GM23338 (cell line): ENCODE measurements at regions not wholly inside any gene's neighbourhood (a gene's known extent, or its start where the extent isn't known, plus 50 kb on each side); places are given as distances from the start of the nearest gene placed in this dataset.

Experiments
- ATAC-seq: fragments of 200-7000 bp; cut with Tn5 transposase; 3 replicates; pipeline ENCODE4 v1.9.1; 2020
- DNase-seq: peaks from one replicate; pipeline ENCODE4 v3.0.0-alpha.2; 2015; ENCODE audit warnings: low spot score
- H2AFZ ChIP-seq: fragments of 200-600 bp; sonication (generic); 2 replicates; pipeline ENCODE4 v1.8.0; 2016; ENCODE audit warnings: antibody characterized with exemption, mild to moderate bottlenecking, moderate library complexity
- H3F3A ChIP-seq: fragments of 200-600 bp; sonication (generic); replicated peaks from 2 replicates; pipeline ENCODE4 v1.8.0; 2017; ENCODE audit warnings: antibody characterized with exemption, mixed run types, low read depth
- H3K27ac ChIP-seq: fragments of 200-600 bp; sonication (generic); 2 replicates; pipeline ENCODE4 v1.6.1; 2016; ENCODE audit warnings: low read depth
- H3K27me3 ChIP-seq: fragments of 200-600 bp; sonication (generic); 2 replicates; pipeline ENCODE4 v1.8.0; 2016; ENCODE audit warnings: mild to moderate bottlenecking, mixed run types, moderate library complexity; ENCODE audit not compliant: insufficient read depth
- H3K36me3 ChIP-seq: fragments of 200-600 bp; sonication (generic); 2 replicates; pipeline ENCODE4 v1.8.0; 2016; ENCODE audit warnings: mild to moderate bottlenecking; ENCODE audit not compliant: insufficient read depth
- H3K4me1 ChIP-seq: fragments of 200-600 bp; sonication (generic); 2 replicates; pipeline ENCODE4 v1.8.0; 2016; ENCODE audit warnings: mild to moderate bottlenecking, moderate library complexity; ENCODE audit not compliant: insufficient read depth
- H3K4me2 ChIP-seq: fragments of 200-600 bp; sonication (generic); 2 replicates; pipeline ENCODE4 v1.7.1; 2017; ENCODE audit warnings: mixed run types
- H3K4me3 ChIP-seq: fragments of 200-600 bp; sonication (generic); 2 replicates; pipeline ENCODE4 v1.6.1; 2016; ENCODE audit warnings: mixed run types
- H3K79me2 ChIP-seq: fragments of 200-600 bp; sonication (generic); replicated peaks from 2 replicates; pipeline ENCODE4 v1.8.0; 2017; ENCODE audit warnings: mild to moderate bottlenecking; ENCODE audit not compliant: insufficient read depth
- H3K9me2 ChIP-seq: fragments of 200-600 bp; sonication (generic); 2 replicates; pipeline ENCODE4 v1.8.0; 2017; ENCODE audit not compliant: insufficient read depth
- H4K20me1 ChIP-seq: fragments of 200-600 bp; sonication (generic); replicated peaks from 2 replicates; pipeline ENCODE4 v1.8.0; 2017; ENCODE audit warnings: mild to moderate bottlenecking; ENCODE audit not compliant: insufficient read depth
- H3K27ac Mint-ChIP-seq: 2 replicates; pipeline ENCODE4 v1.8.0; 2020; ENCODE audit warnings: inconsistent platforms, mild to moderate bottlenecking, moderate library complexity, mixed read lengths
- H3K27me3 Mint-ChIP-seq: 3 replicates; pipeline ENCODE4 v1.8.0; 2022; ENCODE audit warnings: low read depth, mild to moderate bottlenecking, moderate library complexity, mixed read lengths, inconsistent platforms; ENCODE audit not compliant: insufficient read depth, poor library complexity
- H3K36me3 Mint-ChIP-seq: 3 replicates; pipeline ENCODE4 v1.8.0; 2021; ENCODE audit warnings: low read depth, mild to moderate bottlenecking, inconsistent platforms, moderate library complexity, mixed read lengths
- H3K4me1 Mint-ChIP-seq: 3 replicates; pipeline ENCODE4 v1.8.0; 2020; ENCODE audit warnings: mild to moderate bottlenecking, inconsistent platforms, mixed read lengths
- H3K4me3 Mint-ChIP-seq: 3 replicates; pipeline ENCODE4 v1.8.0; 2021; ENCODE audit warnings: moderate library complexity, mild to moderate bottlenecking, inconsistent platforms, mixed read lengths
- H3K9me3 Mint-ChIP-seq: 3 replicates; pipeline ENCODE4 v1.8.0; 2020; ENCODE audit warnings: moderate library complexity, mild to moderate bottlenecking, inconsistent platforms, mixed read lengths
- CREB1 ChIP-seq: fragments of 250-450 bp; sonication (Bioruptor Pico); IDR thresholded peaks from 2 replicates; pipeline ENCODE4 v1.5.0; 2020; ENCODE audit warnings: low read depth, mild to moderate bottlenecking, moderate library complexity
- EZH2 ChIP-seq: fragments of 200-600 bp; sonication (generic); IDR thresholded peaks from one replicate; pipeline ENCODE4 v1.8.0; 2017; ENCODE audit warnings: antibody characterized with exemption, mild to moderate bottlenecking, low read depth; ENCODE audit not compliant: unreplicated experiment
- EZH2phosphoT487 ChIP-seq: fragments of 200-600 bp; sonication (generic); IDR thresholded peaks from one replicate; pipeline ENCODE4 v1.8.1; 2018; ENCODE audit warnings: antibody characterized with exemption; ENCODE audit not compliant: unreplicated experiment
- JUNB ChIP-seq: IDR thresholded peaks from one replicate; pipeline ENCODE4 v1.6.1; 2016; ENCODE audit warnings: antibody characterized with exemption; ENCODE audit not compliant: unreplicated experiment
- NANOG ChIP-seq: IDR thresholded peaks from 2 replicates; pipeline ENCODE4 v1.6.1; 2016; ENCODE audit warnings: antibody characterized with exemption, borderline replicate concordance
- POLR2AphosphoS5 ChIP-seq: IDR thresholded peaks from 2 replicates; pipeline ENCODE4 v1.6.1; 2016; ENCODE audit warnings: antibody characterized with exemption, low read depth
- STAT1 ChIP-seq: IDR thresholded peaks from one replicate; pipeline ENCODE4 v1.6.1; 2016; ENCODE audit warnings: antibody characterized with exemption; ENCODE audit not compliant: unreplicated experiment
- ZNF114 ChIP-seq: fragments of 250-450 bp; sonication (Bioruptor Pico); IDR thresholded peaks from 2 replicates; pipeline ENCODE4 v1.5.0; 2020; ENCODE audit warnings: mild to moderate bottlenecking, moderate library complexity
- ZNF331 ChIP-seq: fragments of 250-450 bp; sonication (Bioruptor Pico); IDR thresholded peaks from 2 replicates; pipeline ENCODE4 v1.5.0; 2020; ENCODE audit warnings: low read depth, mild to moderate bottlenecking, moderate library complexity
- TF ChIP-seq, protein P1 (sequence below): IDR thresholded peaks from 2 replicates; pipeline ENCODE4 v1.6.1; 2016; ENCODE audit warnings: antibody characterized with exemption
- TF ChIP-seq, protein P2 (sequence below): fragments of 250-450 bp; sonication (Bioruptor Pico); IDR thresholded peaks from 2 replicates; pipeline ENCODE4 v1.5.0; 2020; ENCODE audit warnings: mild to moderate bottlenecking, moderate library complexity

DNA sequence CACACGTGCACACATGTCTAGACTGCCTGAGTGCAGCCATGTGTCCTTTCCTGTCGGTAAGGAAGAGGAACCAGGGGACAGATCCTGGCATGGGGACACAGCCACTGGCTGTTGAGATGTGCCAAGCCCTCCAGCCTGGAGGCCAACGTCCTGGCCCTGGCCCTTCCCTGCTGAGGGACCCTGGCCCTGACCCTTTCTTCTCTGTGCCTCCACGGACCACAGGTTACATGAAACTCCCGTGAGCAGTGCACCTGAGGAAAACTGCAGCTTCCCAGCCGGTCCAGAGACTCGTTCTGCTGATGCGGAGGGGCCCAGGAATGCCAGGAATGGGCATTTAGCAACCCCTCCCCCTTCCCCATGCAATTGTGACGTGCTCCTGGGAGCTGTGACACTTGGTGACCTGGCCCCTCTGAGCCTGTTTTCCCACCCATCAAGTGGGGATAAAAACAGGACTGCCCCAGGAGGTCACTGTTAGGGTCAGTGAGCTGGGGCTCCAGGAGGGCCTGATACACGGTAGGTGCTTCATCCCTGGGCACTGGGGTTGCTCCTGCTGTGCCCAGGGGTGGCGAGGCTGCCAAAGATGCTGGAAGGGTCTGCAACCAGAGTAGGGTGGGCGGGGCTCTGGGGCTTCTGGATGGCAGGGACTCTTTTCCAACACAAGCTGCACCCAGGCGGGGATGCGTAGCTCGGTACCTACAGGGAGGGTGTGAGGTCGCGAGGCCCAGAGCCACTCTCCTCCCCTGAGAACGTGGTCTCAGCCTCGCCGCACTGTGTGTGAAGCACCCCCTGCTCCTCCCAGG, 151.5 kb downstream of the C9orf50 start:
- no peak overlapping the region for H3K27ac Mint-ChIP-seq
- Histone ChIP-seq H3K9me2 (no peaks in the 10 kb centered on the region), H3K36me3 (no peaks in the 10 kb centered on the region), H2AFZ (no peak overlapping the region), H3K4me2 (peak overlapping the region; percentile 27; the same call in 1 of the 2 replicates), H3K79me2 (no peaks in the 10 kb centered on the region), H3K27me3 (no peaks in the 10 kb centered on the region), H3K27ac (no peak overlapping the region), H3F3A (no peaks in the 10 kb centered on the region), H3K4me3 (no peak overlapping the region), H3K4me1 (peaks cover 19% of the 10 kb centered on the region; the same call in 1 of the 2 replicates), H4K20me1 (no peaks in the 10 kb centered on the region)
- peak; percentile 87 for DNase-seq
- peaks cover 31% of the 10 kb centered on the region for H3K27me3 Mint-ChIP-seq
- no peak overlapping the region; the same call in 2 of the 3 replicates for H3K4me3 Mint-ChIP-seq
- peaks cover 47% of the 10 kb centered on the region for H3K4me1 Mint-ChIP-seq
- H3K36me3 Mint-ChIP-seq, result no peaks in the 10 kb centered on the region
- ATAC-seq, result peak; percentile 52
- TF ChIP-seq NANOG (no peak), CREB1 (CRISPR knock-in tag) (peak; percentile 82), POLR2AphosphoS5 (no peak)
- no peaks in the 10 kb centered on the region for H3K9me3 Mint-ChIP-seq

DNA sequence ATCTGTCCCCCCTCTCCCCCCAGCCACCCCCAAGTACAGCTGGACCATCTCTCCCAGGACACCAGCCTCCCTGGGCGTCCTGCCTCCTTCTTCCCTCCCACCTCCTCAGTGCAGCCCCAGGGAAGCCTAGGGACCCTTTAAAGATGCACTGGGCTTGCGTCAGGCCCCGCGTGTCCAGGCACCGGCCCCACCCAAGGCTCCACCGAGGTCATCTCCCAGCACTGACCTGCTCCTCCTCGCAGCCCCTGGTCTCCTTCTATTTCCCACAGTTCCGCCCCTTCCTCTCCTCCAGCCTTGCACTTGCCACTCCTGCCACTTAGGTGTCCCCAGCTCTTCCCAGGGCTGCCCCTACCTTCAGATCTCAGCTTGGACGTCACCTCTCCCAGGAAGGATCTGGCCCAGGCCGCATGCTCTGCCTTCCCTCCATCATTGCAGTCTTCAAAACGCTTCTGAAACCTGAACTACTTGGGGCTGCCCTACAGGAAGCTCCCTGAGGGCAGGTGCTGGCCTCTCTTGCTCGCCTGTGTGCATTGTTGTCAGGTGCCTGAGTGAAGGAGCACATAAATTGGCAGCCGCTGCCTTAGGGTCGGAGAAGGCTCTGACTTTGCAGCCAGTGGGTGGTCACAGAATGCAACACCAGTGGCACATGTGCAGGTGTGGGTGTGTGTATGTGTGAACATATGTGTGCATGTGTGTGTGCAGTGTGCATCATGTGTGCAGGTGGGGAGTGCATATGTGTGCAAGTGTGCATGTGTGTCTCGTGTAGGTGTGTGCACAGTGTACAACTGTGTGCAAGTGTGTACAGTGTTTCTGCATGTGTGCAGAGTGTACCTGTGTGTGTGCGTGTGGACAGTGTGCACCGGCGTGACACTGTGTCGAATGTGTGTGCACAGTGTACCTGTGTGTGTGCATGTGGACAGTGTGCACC, 152.9 kb downstream of the C9orf50 start:
- no peaks in the 10 kb centered on the region for H3K79me2 ChIP-seq
- H3K27me3 ChIP-seq, result no peaks in the 10 kb centered on the region
- H3F3A ChIP-seq, result no peaks in the 10 kb centered on the region
- no peak overlapping the region for H3K4me3 ChIP-seq
- H3K27ac Mint-ChIP-seq, result no peak overlapping the region; the same call in 1 of the 2 replicates
- H3K27ac ChIP-seq, result no peak overlapping the region
- no peak overlapping the region for H2AFZ ChIP-seq
- H3K9me2 ChIP-seq, result no peaks in the 10 kb centered on the region
- peaks cover 47% of the 10 kb centered on the region for H3K4me1 Mint-ChIP-seq
- ATAC-seq (no peak), DNase-seq (no peak)
- no peaks in the 10 kb centered on the region for H3K36me3 Mint-ChIP-seq
- no peak overlapping the region for H3K4me2 ChIP-seq
- H3K4me3 Mint-ChIP-seq, result no peak overlapping the region; the same call in 2 of the 3 replicates
- H3K9me3 Mint-ChIP-seq, result no peaks in the 10 kb centered on the region
- no peaks in the 10 kb centered on the region for H3K36me3 ChIP-seq
- H4K20me1 ChIP-seq, result no peaks in the 10 kb centered on the region
- peaks cover 19% of the 10 kb centered on the region; the same call in 1 of the 2 replicates for H3K4me1 ChIP-seq
- H3K27me3 Mint-ChIP-seq, result peaks cover 28% of the 10 kb centered on the region
- TF ChIP-seq EZH2phosphoT487 (no peak), ZNF114 (no peak), ZNF331 (no peak), POLR2AphosphoS5 (no peak), JUNB (no peak), CREB1 (CRISPR knock-in tag) (no peak), EZH2 (no peak), STAT1 (no peak), NANOG (no peak)
- TF ChIP-seq, protein P1, sequence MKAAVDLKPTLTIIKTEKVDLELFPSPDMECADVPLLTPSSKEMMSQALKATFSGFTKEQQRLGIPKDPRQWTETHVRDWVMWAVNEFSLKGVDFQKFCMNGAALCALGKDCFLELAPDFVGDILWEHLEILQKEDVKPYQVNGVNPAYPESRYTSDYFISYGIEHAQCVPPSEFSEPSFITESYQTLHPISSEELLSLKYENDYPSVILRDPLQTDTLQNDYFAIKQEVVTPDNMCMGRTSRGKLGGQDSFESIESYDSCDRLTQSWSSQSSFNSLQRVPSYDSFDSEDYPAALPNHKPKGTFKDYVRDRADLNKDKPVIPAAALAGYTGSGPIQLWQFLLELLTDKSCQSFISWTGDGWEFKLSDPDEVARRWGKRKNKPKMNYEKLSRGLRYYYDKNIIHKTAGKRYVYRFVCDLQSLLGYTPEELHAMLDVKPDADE, result no peak
- TF ChIP-seq, protein P2, sequence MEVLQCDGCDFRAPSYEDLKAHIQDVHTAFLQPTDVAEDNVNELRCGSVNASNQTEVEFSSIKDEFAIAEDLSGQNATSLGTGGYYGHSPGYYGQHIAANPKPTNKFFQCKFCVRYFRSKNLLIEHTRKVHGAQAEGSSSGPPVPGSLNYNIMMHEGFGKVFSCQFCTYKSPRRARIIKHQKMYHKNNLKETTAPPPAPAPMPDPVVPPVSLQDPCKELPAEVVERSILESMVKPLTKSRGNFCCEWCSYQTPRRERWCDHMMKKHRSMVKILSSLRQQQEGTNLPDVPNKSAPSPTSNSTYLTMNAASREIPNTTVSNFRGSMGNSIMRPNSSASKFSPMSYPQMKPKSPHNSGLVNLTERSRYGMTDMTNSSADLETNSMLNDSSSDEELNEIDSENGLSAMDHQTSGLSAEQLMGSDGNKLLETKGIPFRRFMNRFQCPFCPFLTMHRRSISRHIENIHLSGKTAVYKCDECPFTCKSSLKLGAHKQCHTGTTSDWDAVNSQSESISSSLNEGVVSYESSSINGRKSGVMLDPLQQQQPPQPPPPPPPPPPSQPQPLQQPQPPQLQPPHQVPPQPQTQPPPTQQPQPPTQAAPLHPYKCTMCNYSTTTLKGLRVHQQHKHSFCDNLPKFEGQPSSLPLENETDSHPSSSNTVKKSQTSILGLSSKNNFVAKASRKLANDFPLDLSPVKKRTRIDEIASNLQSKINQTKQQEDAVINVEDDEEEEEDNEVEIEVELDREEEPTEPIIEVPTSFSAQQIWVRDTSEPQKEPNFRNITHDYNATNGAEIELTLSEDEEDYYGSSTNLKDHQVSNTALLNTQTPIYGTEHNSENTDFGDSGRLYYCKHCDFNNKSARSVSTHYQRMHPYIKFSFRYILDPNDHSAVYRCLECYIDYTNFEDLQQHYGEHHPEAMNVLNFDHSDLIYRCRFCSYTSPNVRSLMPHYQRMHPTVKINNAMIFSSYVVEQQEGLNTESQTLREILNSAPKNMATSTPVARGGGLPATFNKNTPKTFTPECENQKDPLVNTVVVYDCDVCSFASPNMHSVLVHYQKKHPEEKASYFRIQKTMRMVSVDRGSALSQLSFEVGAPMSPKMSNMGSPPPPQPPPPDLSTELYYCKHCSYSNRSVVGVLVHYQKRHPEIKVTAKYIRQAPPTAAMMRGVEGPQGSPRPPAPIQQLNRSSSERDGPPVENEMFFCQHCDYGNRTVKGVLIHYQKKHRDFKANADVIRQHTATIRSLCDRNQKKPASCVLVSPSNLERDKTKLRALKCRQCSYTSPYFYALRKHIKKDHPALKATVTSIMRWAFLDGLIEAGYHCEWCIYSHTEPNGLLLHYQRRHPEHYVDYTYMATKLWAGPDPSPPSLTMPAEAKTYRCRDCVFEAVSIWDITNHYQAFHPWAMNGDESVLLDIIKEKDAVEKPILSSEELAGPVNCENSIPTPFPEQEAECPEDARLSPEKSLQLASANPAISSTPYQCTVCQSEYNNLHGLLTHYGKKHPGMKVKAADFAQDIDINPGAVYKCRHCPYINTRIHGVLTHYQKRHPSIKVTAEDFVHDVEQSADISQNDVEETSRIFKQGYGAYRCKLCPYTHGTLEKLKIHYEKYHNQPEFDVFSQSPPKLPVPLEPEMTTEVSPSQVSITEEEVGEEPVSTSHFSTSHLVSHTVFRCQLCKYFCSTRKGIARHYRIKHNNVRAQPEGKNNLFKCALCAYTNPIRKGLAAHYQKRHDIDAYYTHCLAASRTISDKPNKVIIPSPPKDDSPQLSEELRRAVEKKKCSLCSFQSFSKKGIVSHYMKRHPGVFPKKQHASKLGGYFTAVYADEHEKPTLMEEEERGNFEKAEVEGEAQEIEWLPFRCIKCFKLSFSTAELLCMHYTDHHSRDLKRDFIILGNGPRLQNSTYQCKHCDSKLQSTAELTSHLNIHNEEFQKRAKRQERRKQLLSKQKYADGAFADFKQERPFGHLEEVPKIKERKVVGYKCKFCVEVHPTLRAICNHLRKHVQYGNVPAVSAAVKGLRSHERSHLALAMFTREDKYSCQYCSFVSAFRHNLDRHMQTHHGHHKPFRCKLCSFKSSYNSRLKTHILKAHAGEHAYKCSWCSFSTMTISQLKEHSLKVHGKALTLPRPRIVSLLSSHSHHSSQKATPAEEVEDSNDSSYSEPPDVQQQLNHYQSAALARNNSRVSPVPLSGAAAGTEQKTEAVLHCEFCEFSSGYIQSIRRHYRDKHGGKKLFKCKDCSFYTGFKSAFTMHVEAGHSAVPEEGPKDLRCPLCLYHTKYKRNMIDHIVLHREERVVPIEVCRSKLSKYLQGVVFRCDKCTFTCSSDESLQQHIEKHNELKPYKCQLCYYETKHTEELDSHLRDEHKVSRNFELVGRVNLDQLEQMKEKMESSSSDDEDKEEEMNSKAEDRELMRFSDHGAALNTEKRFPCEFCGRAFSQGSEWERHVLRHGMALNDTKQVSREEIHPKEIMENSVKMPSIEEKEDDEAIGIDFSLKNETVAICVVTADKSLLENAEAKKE (CRISPR knock-in tag), result no peak
